Peyer's patch (tissue), 4 donors: ENCODE measurements at regions not wholly inside any gene's neighbourhood (a gene's known extent, or its start where the extent isn't known, plus 50 kb on each side); places are given as distances from the start of the nearest gene placed in this dataset.
"Not testable (repeated sequence)": the region's sequence is repeated elsewhere in the genome, so short reads cannot be mapped to it uniquely, and the experiment has no call there.

Experiments used
- POLR2A ChIP-seq, 2 donors: fragments of 450-650 bp; IDR thresholded peaks; one replicate each; pipeline ENCODE4 v1.5.1; 2017; ENCODE audit warnings: antibody characterized with exemption in 2 of 2, mild to moderate bottlenecking in 2 of 2, moderate library complexity in 2 of 2
- TF ChIP-seq, protein P1 (sequence below), 6 experiments: fragments of 450-650 bp in 4 of 6; fragments of 200-600 bp in 2 of 6; sonication (generic) in 1 of 6; IDR thresholded peaks; one replicate each; pipeline ENCODE4 v1.5.1; 2017 to 2019; ENCODE audit warnings: antibody characterized with exemption in 6 of 6, mild to moderate bottlenecking in 3 of 6, moderate library complexity in 1 of 6

DNA sequence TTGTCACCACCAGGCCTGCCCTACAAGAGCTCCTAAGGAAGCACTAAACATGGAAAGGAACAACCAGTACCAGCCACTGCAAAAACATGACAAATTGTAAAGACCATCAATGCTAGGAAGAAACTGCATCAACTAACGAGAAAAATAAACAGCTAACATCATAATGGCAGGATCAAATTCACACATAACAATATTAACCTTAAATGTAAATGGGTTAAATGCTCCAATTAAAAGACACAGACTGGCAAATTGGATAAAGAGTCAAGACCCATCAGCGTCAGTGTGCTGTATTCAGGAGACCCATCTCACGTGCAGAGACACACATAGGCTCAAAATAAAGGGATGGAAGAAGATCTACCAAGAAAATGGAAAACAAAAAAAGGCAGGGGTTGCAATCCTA, 77.0 kb upstream of the SAMSN1 start:
- TF ChIP-seq POLR2A (IDR thresholded peaks at IDR 0.05) = not testable (repeated sequence)
- TF ChIP-seq, protein P1, sequence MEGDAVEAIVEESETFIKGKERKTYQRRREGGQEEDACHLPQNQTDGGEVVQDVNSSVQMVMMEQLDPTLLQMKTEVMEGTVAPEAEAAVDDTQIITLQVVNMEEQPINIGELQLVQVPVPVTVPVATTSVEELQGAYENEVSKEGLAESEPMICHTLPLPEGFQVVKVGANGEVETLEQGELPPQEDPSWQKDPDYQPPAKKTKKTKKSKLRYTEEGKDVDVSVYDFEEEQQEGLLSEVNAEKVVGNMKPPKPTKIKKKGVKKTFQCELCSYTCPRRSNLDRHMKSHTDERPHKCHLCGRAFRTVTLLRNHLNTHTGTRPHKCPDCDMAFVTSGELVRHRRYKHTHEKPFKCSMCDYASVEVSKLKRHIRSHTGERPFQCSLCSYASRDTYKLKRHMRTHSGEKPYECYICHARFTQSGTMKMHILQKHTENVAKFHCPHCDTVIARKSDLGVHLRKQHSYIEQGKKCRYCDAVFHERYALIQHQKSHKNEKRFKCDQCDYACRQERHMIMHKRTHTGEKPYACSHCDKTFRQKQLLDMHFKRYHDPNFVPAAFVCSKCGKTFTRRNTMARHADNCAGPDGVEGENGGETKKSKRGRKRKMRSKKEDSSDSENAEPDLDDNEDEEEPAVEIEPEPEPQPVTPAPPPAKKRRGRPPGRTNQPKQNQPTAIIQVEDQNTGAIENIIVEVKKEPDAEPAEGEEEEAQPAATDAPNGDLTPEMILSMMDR (IDR thresholded peaks at IDR 0.05) = not testable (repeated sequence)
